Liver (tissue), 8 donors: ENCODE measurements at regions not wholly inside any gene's neighbourhood (a gene's known extent, or its start where the extent isn't known, plus 50 kb on each side); places are given as distances from the start of the nearest gene placed in this dataset.
A peak's percentile ranks its signal among the peaks of the same experiment; 100 is the strongest.

Experiments used
- DNase-seq: peaks from one replicate; pipeline ENCODE4 v3.0.0-alpha.2; 2017; ENCODE audit warnings: low spot score
- H3K27ac ChIP-seq, 2 donors: one replicate each; pipeline ENCODE4 v1.7.0; 2013; ENCODE audit warnings: inconsistent platforms in 2 of 2, low read length in 2 of 2, control low read depth in 1 of 2, low read depth in 1 of 2, mild to moderate bottlenecking in 1 of 2
- H3K27me3 ChIP-seq, 4 donors: one replicate each; pipeline versions ENCODE4 v1.6.1 to v1.7.0; 2013; ENCODE audit warnings: low read length in 3 of 4, inconsistent platforms in 1 of 4, mild to moderate bottlenecking in 1 of 4, moderate library complexity in 1 of 4; ENCODE audit not compliant: control insufficient read depth in 4 of 4, insufficient read depth in 4 of 4
- H3K36me3 ChIP-seq, 4 donors: one replicate each; pipeline versions ENCODE4 v1.6.1 to v1.7.0; 2013; ENCODE audit warnings: low read length in 3 of 4, mild to moderate bottlenecking in 3 of 4, low read depth in 1 of 4, moderate library complexity in 1 of 4; ENCODE audit not compliant: control insufficient read depth in 4 of 4, insufficient read depth in 3 of 4
- H3K4me1 ChIP-seq, 4 donors: one replicate each; pipeline versions ENCODE4 v1.6.1 to v1.7.0; 2013; ENCODE audit warnings: low read length in 3 of 4, mild to moderate bottlenecking in 3 of 4, moderate library complexity in 1 of 4; ENCODE audit not compliant: control insufficient read depth in 4 of 4, insufficient read depth in 4 of 4
- H3K4me3 ChIP-seq, 3 donors: one replicate each; pipeline versions ENCODE4 v1.6.1 to v1.7.0; 2013; ENCODE audit warnings: low read length in 3 of 3, control low read depth in 1 of 3, low read depth in 1 of 3, mild to moderate bottlenecking in 1 of 3
- H3K9ac ChIP-seq, 2 donors: one replicate each; pipeline ENCODE4 v1.7.0; 2013; ENCODE audit warnings: low read length in 2 of 2, mild to moderate bottlenecking in 2 of 2, moderate library complexity in 2 of 2, control low read depth in 1 of 2, low read depth in 1 of 2
- H3K9me3 ChIP-seq, 4 donors: one replicate each; pipeline versions ENCODE4 v1.6.1 to v1.7.0; 2013; ENCODE audit warnings: low read length in 3 of 4; ENCODE audit not compliant: control insufficient read depth in 4 of 4
- ATF3 ChIP-seq: IDR thresholded peaks from 2 replicates; pipeline ENCODE4 v1.6.1; 2016; ENCODE audit warnings: antibody characterized with exemption
- CTCF ChIP-seq: fragments of 150-350 bp; IDR thresholded peaks from 2 replicates; pipeline ENCODE4 v1.5.1; 2017; ENCODE audit warnings: improper control_type of control experiment, low read depth, low read length; ENCODE audit not compliant: missing input control
- FOXA1 ChIP-seq: IDR thresholded peaks from 2 replicates; pipeline ENCODE4 v1.6.1; 2016; ENCODE audit warnings: antibody characterized with exemption
- FOXA2 ChIP-seq: IDR thresholded peaks from 2 replicates; pipeline ENCODE4 v1.6.1; 2016; ENCODE audit warnings: antibody characterized with exemption
- HNF4A ChIP-seq, 2 donors: conservative IDR thresholded peaks; 2 replicates each; pipeline ENCODE4 v1.6.1; 2016; ENCODE audit warnings: antibody characterized with exemption in 2 of 2, mild to moderate bottlenecking in 2 of 2
- JUND ChIP-seq, 2 donors: IDR thresholded peaks; 2 replicates each; pipeline ENCODE4 v1.6.1; 2016; ENCODE audit warnings: antibody characterized with exemption in 2 of 2
- MAX ChIP-seq: IDR thresholded peaks from 2 replicates; pipeline ENCODE4 v1.6.1; 2016; ENCODE audit warnings: antibody characterized with exemption
- RAD21 ChIP-seq, 2 donors: IDR thresholded peaks; 2 replicates each; pipeline ENCODE4 v1.6.1; 2016; ENCODE audit warnings: antibody characterized with exemption in 2 of 2, mild to moderate bottlenecking in 2 of 2
- REST ChIP-seq: IDR thresholded peaks from 2 replicates; pipeline ENCODE4 v1.6.1; 2016; ENCODE audit warnings: antibody characterized with exemption, mild to moderate bottlenecking
- RXRA ChIP-seq, 2 donors: IDR thresholded peaks; 2 replicates each; pipeline ENCODE4 v1.6.1; 2017 to 2018; ENCODE audit warnings: antibody characterized with exemption in 2 of 2, mild to moderate bottlenecking in 1 of 2
- SP1 ChIP-seq: IDR thresholded peaks from 2 replicates; pipeline ENCODE4 v1.6.1; 2018; ENCODE audit warnings: antibody characterized with exemption, mild to moderate bottlenecking
- TAF1 ChIP-seq: conservative IDR thresholded peaks from 2 replicates; pipeline ENCODE4 v1.6.1; 2016; ENCODE audit warnings: antibody characterized with exemption, mild to moderate bottlenecking
- ZBTB33 ChIP-seq: IDR thresholded peaks from 2 replicates; pipeline ENCODE4 v1.6.1; 2016; ENCODE audit warnings: antibody characterized with exemption
- WGBS: extraction: QIAGEN DNeasy Blood & Tissue Kit; methylation state at CpG from one replicate; pipeline ENCODE4 v1.1.7; 2013; 5-methylcytosine and 5-hydroxymethylcytosine counted together
- donor health status: healthy.
- donor health status: healthy.
- donor health status: healthy.
- donor health status: healthy.
- donor health status: healthy.

- no peak for DNase-seq
These were observed 95.0 kb upstream of the KIAA1217 start for GRCh38 chr10:24113901-24114300.

GRCh38 chr10:24114556-24114955, 94.4 kb upstream of the KIAA1217 start:
- H3K27me3 ChIP-seq, result no peaks in the 10 kb centered on the region
- H3K36me3 ChIP-seq, result no peaks in the 10 kb centered on the region
- TF ChIP-seq CTCF, result no peak
- no peak for TF ChIP-seq SP1
- no peak for TF ChIP-seq FOXA2
- no peak for TF ChIP-seq RAD21 (IDR thresholded peaks at IDR 0.05)
- no peak for TF ChIP-seq REST
- TF ChIP-seq HNF4A (conservative IDR thresholded peaks at IDR 0.05), result no peak
- no peak for TF ChIP-seq FOXA1
- 65% methylated on average over 3 of the region's 3 CpGs for WGBS
- H3K4me3 ChIP-seq, result no peak overlapping the region
- H3K27ac ChIP-seq, result peak overlapping the region; percentile 47 to 50
- no peaks in the 10 kb centered on the region for H3K9me3 ChIP-seq
- no peak overlapping the region for H3K9ac ChIP-seq
- DNase-seq, result no peak
- no peaks in the 10 kb centered on the region for H3K4me1 ChIP-seq

More at GRCh38 chr10:24113901-24114300, 95.0 kb upstream of the KIAA1217 start:
- Histone ChIP-seq H3K9ac (no peak overlapping the region), H3K27ac (no peak overlapping the region), H3K27me3 (no peaks in the 10 kb centered on the region), H3K4me1 (no peaks in the 10 kb centered on the region), H3K9me3 (no peaks in the 10 kb centered on the region), H3K36me3 (no peaks in the 10 kb centered on the region), H3K4me3 (no peak overlapping the region)
- WGBS, result 72% methylated on average over 3 of the region's 3 CpGs
- no peak for TF ChIP-seq ZBTB33
- no peak for TF ChIP-seq FOXA1

- Histone ChIP-seq H3K27me3 (no peaks in the 10 kb centered on the region), H3K4me1 (no peaks in the 10 kb centered on the region), H3K9me3 (no peaks in the 10 kb centered on the region), H3K27ac (peak overlapping the region in 1 of 2 donors; percentile 59), H3K9ac (no peak overlapping the region), H3K4me3 (no peak overlapping the region), H3K36me3 (no peaks in the 10 kb centered on the region)
- 90% methylated on average over 1 of the region's 1 CpG for WGBS
- DNase-seq, result no peak
- TF ChIP-seq JUND (IDR thresholded peaks at IDR 0.05) (no peak), REST (no peak), FOXA1 (no peak), MAX (no peak), CTCF (no peak), TAF1 (no peak), ATF3 (no peak), RXRA (IDR thresholded peaks at IDR 0.05) (no peak), SP1 (no peak), FOXA2 (no peak), HNF4A (conservative IDR thresholded peaks at IDR 0.05) (no peak)
These were observed 93.5 kb upstream of the KIAA1217 start for GRCh38 chr10:24115403-24115802.
